ENCODE measurements at regions not wholly inside any gene's neighbourhood (a gene's known extent, or its start where the extent isn't known, plus 50 kb on each side); places are given as distances from the start of the nearest gene placed in this dataset.

DNA sequence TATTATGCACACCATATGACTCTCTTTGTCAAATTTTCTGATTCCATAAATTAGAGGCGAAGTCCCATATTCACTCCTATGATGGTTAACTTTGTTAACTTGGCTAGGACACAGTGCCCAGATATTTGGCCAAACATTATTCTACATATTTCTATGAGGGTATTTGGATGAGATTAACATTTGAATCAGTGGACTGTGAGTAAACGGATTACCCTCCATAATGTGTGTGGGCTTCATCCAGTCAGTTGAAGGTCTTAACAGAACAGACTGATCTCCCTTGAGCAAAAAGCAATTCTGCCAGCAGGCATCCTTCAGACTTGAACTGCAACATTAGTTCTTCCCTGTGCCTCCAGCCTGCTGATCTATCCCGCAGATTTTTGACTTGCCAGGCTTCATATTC is 69.9 kb downstream of the FZD4 start:
- Mint-ChIP-seq H3K4me1 (ENCODE audit: unreplicated experiment) (peaks cover 9% of the 10 kb centered on the region), H3K4me3 (ENCODE audit: unreplicated experiment) (no peak overlapping the region), H3K27ac (ENCODE audit: unreplicated experiment) (no peak overlapping the region), H3K9me3 (ENCODE audit: unreplicated experiment) (no peaks in the 10 kb centered on the region), H3K27me3 (ENCODE audit: unreplicated experiment) (peaks cover 2% of the 10 kb centered on the region), H3K36me3 (ENCODE audit: low read depth, unreplicated experiment) (peaks cover 5% of the 10 kb centered on the region)
- DNase-seq (ENCODE audit: low spot score): no peak
- TF ChIP-seq, protein P1, sequence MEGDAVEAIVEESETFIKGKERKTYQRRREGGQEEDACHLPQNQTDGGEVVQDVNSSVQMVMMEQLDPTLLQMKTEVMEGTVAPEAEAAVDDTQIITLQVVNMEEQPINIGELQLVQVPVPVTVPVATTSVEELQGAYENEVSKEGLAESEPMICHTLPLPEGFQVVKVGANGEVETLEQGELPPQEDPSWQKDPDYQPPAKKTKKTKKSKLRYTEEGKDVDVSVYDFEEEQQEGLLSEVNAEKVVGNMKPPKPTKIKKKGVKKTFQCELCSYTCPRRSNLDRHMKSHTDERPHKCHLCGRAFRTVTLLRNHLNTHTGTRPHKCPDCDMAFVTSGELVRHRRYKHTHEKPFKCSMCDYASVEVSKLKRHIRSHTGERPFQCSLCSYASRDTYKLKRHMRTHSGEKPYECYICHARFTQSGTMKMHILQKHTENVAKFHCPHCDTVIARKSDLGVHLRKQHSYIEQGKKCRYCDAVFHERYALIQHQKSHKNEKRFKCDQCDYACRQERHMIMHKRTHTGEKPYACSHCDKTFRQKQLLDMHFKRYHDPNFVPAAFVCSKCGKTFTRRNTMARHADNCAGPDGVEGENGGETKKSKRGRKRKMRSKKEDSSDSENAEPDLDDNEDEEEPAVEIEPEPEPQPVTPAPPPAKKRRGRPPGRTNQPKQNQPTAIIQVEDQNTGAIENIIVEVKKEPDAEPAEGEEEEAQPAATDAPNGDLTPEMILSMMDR (IDR thresholded peaks at IDR 0.05; ENCODE audit: unreplicated experiment): no peak

DNA sequence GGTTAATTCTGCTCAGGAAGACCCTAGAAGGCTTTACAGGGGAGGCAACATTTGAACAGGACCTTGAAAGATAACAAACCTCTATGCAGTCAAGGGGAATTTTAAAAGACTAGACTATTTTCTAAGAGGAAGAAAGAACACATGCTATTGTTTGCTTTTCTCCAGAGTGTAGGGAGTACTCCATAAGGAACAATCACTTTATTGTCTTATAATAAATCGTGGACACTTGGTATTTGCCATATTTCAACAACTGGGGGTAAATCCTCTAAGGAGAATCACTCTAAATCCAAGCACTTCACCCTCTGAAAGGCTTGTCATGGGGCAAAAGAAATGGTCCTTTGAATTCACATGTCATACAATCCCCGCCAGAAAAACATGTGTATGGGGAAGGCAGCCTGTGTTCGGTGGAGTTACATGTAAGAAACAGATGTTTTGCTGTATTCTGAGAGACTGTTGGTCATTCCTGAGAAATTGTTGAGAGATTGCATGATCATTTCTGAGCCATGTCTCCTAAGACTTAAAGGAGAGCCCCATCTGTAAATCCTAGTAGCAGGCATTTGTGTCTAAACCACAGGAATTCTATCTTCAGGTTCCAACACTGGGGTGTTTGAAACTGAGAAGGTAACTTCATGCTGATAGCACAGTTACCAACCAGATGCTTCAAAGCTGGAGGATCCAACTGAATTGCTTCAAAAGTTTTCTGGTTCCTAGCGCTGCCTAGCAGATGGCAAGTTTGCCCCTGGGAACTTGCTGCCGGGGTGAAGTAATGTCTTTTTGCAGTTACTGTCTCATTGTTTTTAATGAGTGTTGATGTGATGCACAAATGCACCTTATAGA is 66.8 kb downstream of the FZD4 start:
- Mint-ChIP-seq H3K27ac (ENCODE audit: unreplicated experiment) (no peak overlapping the region), H3K4me3 (ENCODE audit: unreplicated experiment) (no peak overlapping the region), H3K27me3 (ENCODE audit: unreplicated experiment) (no peaks in the 10 kb centered on the region), H3K4me1 (ENCODE audit: unreplicated experiment) (no peaks in the 10 kb centered on the region), H3K9me3 (ENCODE audit: unreplicated experiment) (no peaks in the 10 kb centered on the region), H3K36me3 (ENCODE audit: low read depth, unreplicated experiment) (no peaks in the 10 kb centered on the region)
- no peak for DNase-seq (ENCODE audit: low spot score)
- TF ChIP-seq, protein P1 (IDR thresholded peaks at IDR 0.05; ENCODE audit: unreplicated experiment): no peak

DNA sequence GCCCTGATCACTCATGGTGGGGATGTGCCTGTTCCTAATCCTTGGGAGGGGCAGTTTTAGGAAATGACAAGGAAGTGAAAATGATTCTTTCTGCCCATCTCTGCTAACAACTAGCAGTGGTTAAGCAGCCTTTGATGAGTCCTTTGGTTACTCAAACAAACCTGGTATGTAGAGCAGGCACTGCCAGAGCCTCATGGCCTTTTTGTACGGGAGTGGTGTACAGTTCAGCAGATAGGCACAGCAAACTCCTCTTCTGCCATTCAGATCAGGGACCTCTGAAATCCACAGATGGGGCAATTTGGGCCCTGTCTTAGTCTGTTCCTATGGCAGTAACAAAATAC is 66.2 kb downstream of the FZD4 start:
- H3K4me3 Mint-ChIP-seq (ENCODE audit: unreplicated experiment): no peak overlapping the region
- H3K27me3 Mint-ChIP-seq (ENCODE audit: unreplicated experiment): no peaks in the 10 kb centered on the region
- no peak for DNase-seq (ENCODE audit: low spot score)
- H3K36me3 Mint-ChIP-seq (ENCODE audit: low read depth, unreplicated experiment): no peaks in the 10 kb centered on the region
- TF ChIP-seq, protein P1 (IDR thresholded peaks at IDR 0.05; ENCODE audit: unreplicated experiment): no peak
- H3K9me3 Mint-ChIP-seq (ENCODE audit: unreplicated experiment): no peaks in the 10 kb centered on the region
- no peak overlapping the region for H3K27ac Mint-ChIP-seq (ENCODE audit: unreplicated experiment)
- no peaks in the 10 kb centered on the region for H3K4me1 Mint-ChIP-seq (ENCODE audit: unreplicated experiment)

DNA sequence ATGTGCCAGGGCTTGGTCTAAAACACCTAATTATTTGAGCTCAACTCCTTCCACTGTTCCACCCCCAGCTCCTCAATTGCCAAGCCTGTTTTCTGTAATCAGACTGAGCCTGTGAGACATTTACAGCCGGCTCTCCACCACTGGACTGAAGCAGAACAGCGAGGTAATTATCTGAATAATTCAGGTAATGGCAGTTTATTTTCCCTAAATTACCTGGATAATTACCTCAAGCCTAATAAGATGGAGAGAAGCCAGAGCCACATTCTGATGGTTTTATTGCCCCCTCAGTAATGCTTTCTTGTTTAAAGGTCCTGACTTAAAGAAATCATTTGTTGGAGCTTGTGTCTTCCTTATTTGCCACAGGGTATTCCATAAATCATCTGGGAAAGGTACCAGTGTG is 64.2 kb downstream of the FZD4 start:
- TF ChIP-seq, protein P1 (IDR thresholded peaks at IDR 0.05; ENCODE audit: unreplicated experiment): no peak
- Mint-ChIP-seq H3K9me3 (ENCODE audit: unreplicated experiment) (no peaks in the 10 kb centered on the region), H3K27ac (ENCODE audit: unreplicated experiment) (no peak overlapping the region), H3K27me3 (ENCODE audit: unreplicated experiment) (peaks cover 2% of the 10 kb centered on the region), H3K36me3 (ENCODE audit: low read depth, unreplicated experiment) (no peaks in the 10 kb centered on the region), H3K4me1 (ENCODE audit: unreplicated experiment) (no peaks in the 10 kb centered on the region), H3K4me3 (ENCODE audit: unreplicated experiment) (no peak overlapping the region)
- DNase-seq (ENCODE audit: low spot score): no peak

DNA sequence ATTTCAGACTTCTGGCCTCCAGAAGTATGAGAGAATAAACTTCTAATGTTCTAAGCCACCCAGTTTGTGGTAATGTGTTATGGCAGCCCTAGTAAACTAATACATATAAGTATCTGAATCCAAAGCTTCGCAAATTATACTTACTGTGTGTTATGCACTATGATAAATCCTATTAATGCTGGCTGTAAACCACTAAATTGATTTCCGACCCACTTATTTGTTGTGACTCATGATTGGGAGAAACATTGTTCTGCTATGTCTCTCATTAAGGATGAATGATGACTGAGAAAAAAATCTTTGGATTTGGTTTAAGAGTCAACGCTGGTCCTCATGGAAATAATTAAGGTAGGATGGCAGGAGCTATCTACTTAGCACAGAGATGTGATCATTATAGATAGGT is 62.0 kb downstream of the FZD4 start:
- H3K4me1 Mint-ChIP-seq (ENCODE audit: unreplicated experiment): no peaks in the 10 kb centered on the region

More for the DNA sequence above, 62.0 kb downstream of the FZD4 start:
- Mint-ChIP-seq H3K4me3 (ENCODE audit: unreplicated experiment) (no peak overlapping the region), H3K36me3 (ENCODE audit: low read depth, unreplicated experiment) (no peaks in the 10 kb centered on the region), H3K27ac (ENCODE audit: unreplicated experiment) (no peak overlapping the region), H3K9me3 (ENCODE audit: unreplicated experiment) (no peaks in the 10 kb centered on the region), H3K27me3 (ENCODE audit: unreplicated experiment) (peaks cover 4% of the 10 kb centered on the region)
- TF ChIP-seq, protein P1 (IDR thresholded peaks at IDR 0.05; ENCODE audit: unreplicated experiment): no peak
- no peak for DNase-seq (ENCODE audit: low spot score)

All from endothelial cell (in vitro differentiated cells).